ENCODE measurements at regions not wholly inside any gene's neighbourhood (a gene's known extent, or its start where the extent isn't known, plus 50 kb on each side); places are given as distances from the start of the nearest gene placed in this dataset.

- TF ChIP-seq CTCF (IDR thresholded peaks at IDR 0.05) (no peak), POLR2A (IDR thresholded peaks at IDR 0.05) (no peak)
Observed at GRCh38 chr5:164289526-164289925, 784.1 kb downstream of the MAT2B start.

Data from thyroid gland (tissue), 4 donors.